TTC549 (cell line): ENCODE measurements at regions not wholly inside any gene's neighbourhood (a gene's known extent, or its start where the extent isn't known, plus 50 kb on each side); places are given as distances from the start of the nearest gene placed in this dataset.
"Not testable (repeated sequence)": the region's sequence is repeated elsewhere in the genome, so short reads cannot be mapped to it uniquely, and the experiment has no call there.

ENCODE experiments used
- FAIRE-seq: peaks from 2 replicates; lab custom pipeline; 2012; peaks lifted over from hg19 to GRCh38; lab: Jason Lieb, UNC

DNA sequence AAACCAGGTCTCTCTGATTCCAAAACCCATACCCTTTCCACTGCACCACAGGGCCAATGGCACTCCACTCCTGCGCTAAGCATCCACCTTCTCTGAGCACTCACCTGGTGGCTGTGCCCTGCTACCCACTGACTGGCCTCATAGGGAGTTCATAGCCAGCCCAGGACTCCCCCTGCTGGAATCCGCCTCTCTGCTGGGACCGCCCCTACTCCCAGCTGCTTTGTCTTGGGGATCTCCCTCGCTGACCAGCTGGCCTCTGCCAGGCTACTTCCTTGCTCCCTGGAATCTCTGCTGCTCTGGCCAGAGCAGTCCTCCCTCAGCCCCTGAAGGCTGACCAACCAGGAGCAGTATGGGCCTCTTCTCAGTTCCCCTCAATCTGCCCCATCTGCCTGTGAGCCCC lies 129.7 kb downstream of the FAXC start:
- FAIRE-seq: no peak

DNA sequence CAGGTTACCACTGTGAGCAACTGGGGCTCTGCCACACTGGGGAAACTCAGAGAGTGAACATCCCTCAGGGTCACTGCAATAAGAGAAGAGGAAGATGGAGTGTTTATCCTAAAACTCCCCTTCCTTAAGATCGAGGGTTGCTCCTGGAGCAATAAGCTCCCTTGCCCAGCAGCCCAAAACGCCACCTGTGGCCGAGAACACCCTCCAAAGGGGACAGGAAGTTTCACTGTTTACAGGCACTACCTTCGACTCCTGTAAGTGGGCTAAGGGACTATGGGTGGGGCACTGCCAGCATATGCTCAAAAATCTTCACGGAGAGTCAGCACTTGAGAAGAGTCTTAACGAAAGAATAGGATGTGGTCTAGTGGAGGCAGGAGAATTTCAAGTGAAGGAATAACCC lies 132.5 kb downstream of the FAXC start:
- no peak for FAIRE-seq

DNA sequence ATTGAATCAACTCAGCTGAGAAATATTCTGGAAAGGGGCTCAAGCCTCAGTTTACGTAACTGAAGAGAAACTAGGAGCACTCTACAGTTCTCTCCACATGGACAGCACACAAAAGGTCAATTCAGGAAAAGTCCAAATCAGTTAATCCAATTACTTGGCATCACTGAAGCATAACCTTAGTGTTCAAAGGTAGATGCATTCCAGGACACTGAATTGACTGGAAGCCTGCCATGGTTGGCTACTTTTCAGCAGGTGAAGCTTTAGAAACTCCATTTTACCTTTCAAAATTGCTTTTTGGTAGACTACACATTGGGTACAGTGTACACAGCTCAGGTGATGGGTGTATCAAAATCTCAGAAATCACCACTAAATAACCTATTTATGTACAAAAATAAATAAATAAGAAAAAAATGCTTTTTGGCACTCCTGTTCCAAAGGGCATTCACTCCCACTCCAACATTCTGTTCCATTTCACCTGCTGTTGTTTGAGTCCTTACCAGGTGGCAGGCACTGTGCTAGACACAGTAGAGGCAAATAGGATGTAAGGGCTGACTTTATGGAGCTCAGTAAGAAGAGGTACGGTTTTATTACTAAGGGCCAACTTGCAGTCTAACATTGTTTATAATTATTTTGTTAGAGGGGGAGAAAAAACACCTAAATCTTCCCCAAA lies 153.4 kb downstream of the FAXC start:
- FAIRE-seq: no peak

DNA sequence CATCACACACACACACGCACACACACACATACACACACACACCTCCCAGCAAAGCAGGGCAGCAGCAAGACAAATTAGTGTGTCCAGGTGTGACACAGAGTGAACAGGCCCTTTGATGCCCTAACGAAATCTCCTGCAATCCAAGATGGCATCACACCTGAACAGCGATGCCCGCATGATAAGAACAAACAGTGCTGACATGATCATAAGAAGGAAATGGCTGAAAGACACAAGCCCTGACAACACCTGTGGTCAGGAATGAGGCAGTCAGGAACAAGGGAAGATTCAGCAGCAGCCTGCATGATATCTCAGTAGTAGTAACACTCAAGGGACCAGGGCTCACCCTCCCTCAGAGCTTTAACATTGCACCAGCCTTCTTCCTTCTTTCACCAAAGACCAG lies 156.9 kb downstream of the FAXC start:
- no peak for FAIRE-seq

DNA sequence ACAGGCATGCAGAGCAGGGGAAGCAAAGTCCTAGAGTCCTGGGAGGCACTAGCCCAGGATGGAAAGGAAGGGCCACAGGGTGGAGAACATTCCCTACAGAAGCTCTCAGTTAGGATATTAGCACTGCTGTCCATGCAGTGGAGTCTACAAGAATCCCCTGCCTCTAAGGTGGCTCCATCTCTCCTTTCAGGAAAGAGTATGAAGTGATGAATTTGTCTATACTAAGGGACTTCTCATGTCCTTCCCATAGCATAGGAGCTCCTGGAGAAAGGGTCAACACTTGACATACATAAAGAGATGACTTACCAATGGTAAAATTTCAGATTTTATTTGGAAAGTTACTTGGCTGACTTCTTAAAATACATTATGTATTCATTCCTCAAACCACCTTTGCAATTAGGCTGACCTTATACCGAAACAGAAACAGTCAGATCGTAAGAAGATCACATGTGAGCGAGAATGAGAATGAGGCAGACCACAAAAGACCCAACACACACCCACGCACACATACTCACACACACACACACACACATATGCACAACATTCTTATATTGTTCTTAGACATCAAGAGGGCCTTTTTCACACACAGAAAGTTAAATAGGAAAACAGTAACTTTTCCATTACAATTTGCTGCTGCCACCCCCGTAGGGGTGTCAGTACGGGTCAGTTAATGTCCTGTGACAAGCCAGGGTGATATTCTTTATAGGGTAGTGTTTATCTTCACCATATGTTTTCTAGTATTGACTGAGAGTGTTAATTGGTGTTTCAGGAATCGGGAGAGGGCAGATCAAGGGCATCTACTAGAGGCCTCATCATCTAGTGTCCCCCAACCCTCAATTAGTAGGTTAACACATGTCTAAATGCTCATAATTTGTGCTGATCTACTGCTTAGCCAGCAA lies 159.4 kb downstream of the FAXC start:
- FAIRE-seq: no peak

DNA sequence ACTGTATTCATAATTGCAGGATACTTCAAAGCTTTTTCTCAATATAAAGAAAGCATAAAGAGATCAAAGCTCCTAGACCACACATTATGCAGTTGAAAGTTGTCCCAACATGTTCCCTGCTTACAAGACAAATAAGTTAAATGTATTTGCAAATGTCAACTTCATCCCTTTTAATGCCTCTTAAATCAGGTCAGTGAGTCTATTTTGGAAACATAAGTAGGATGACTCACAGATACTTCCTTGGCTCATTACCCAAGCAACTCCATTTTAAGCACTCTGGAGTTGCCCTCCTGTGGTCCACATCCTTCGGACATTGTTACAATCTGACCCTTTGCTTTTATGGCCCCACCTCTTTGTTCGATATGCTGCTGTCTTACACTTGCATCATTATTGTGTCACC lies 162.0 kb downstream of the FAXC start:
- FAIRE-seq: no peak

DNA sequence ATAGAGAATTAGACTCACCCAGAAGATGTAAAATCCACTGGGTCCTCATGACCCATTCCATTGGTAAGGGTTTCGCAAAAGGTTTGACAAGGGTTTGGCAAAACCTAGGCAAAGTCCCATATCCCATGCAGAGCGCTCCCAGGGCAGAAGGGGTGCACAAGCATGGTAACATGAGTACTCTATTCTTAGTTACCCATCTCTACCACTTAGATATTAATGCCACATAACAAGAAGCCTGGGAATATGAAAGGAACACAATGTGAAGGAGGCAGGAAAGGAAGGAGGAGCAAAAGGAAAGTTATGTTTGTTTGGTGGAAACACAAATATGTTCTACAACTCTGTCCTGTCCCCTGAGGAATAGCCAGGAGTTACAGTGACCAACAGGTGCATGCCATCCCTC lies 163.1 kb downstream of the FAXC start:
- no peak for FAIRE-seq

DNA sequence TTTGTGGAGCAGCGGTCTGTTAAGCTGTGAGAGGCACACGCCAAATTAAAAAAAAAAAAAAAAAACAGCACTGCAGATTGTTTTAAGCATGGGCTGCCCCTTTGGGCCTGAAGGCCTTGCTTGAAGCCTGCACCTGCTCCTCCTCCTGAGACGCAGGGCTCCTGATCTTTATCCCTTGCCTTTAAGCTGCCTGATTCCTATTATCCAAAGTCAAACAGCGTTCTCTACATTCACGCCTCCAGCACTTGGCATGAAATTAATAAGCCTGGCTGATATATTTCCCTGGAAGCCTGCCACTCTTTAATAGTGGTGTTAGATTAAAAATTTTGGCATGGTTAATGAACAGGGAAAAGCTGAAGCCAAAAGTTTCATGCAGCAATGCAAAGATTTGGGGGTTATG lies 163.9 kb downstream of the FAXC start:
- FAIRE-seq: no peak

DNA sequence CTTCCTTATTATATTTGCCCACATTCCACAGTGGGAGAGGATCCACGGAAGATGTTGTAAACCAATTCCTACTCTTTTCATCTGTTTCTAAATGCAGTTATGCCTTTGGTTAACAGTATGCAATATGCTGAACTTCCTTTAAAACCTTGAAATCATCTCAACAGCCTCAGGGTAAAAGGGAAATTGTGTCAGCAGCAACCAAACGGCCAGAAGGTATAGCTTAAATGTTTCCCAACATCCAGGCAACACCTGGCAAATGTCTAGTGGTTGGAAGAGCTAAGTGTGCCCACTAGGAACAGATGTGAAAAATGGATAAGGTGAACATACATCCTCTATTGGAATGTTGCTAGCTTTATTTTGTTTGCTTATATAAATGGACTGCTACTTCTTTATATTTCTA lies 164.8 kb downstream of the FAXC start:
- FAIRE-seq: no peak

DNA sequence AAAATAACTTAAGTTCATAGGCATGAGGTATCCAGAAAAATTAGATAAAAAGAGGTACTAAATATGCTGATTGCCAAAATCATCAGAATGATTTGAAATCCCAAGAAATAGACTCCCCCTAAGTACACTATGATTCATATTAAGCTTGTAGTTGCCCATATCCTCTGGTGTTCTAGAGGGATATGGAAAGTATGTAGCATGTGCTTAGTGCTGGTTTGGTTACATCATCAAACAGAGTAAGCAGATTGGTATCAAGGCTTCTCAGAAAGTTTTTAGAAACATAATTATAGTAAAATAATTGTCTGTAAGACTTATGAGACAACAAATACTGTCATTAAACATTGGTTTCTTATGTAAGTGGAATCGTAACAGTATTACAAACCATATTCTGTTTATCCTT lies 166.4 kb downstream of the FAXC start:
- no peak for FAIRE-seq

DNA sequence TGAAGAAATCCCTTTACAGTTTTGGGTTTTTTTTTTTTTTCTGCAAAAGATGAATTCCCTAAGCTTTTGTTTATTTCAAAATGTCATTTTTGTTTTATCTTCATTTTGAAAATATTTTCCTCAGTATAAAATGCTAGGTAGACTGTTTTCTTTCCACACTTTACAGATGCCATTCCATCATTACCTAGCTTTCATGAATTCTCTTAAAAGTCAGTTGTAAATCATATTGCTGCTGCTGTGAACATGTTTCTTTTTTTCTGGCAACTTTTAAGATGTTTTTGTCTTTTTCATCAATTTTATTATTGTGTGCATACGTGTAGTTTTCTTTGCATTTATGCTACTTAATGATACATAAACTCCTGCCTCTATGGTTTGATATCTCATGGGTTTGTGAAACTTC lies 168.3 kb downstream of the FAXC start:
- FAIRE-seq: no peak

DNA sequence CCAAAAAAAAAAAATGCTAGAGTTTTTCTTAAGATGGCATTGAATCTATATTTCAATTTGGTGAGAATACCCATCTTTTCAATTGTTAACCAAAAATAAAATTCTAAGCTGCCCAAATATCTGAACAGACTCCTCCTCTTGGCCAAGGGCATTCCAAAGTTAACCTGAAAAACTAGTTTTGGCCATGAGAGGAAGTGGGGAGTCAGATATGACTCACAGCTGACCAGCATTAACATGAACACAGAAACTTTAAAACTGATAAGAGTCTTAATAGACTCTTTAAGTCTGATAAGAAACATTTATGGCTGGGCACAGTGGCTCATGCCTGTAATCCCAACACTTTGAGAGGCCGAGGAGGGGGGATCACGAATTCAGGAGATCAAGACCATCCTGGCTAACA lies 171.3 kb downstream of the FAXC start:
- no peak for FAIRE-seq

DNA sequence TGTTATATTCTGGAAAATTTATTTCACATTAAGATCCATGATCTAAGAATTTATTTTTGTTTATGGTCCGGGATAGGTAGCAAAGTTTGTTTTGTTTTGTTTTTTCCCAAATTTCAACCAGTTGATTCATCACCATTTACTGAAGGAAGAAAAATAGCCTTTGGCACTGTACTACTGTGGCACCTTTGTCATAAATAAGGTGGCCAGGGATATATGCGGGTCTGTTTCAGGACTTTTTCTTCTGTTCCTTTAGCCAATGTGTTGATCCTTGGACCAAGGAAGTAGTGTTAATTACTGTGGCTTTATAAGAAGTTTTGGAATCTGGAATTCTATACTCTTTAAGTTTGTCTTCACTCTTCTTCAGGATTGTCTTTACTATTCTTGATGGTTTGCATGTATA lies 171.7 kb downstream of the FAXC start:
- no peak for FAIRE-seq

DNA sequence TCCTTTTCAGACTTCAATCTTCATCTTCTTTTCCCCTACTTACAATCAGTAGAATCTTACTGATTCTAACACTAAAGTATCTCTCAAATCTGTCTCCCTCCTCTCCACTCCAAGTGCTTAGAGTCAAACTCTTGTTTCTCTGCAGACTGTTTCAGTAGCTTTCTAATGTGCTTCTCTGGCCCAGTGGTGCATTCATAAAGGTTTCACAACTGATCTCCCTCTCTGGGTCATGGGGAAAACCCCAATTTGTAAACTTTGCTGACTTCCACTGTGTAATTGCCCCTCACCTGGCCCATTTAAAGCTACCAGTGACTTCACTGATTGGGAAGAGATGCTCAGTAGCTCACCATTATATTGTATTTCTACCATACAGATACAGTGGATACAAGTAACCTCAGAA lies 183.6 kb downstream of the FAXC start:
- FAIRE-seq: no peak

DNA sequence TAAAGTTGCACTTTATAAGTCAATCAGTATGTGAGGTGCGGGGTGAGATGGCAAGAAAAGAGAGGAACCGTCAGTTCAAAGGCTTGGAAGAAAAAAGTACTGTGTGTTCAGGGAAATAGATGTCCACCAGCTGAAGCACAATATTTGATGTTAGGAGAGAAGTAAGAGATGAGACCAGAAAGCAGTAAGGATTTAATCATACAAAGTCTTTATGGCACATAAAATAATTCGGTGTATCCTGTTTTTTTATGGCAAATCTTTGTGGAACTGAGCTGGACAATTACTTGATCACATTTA lies 197.2 kb downstream of the FAXC start:
- FAIRE-seq: no peak

DNA sequence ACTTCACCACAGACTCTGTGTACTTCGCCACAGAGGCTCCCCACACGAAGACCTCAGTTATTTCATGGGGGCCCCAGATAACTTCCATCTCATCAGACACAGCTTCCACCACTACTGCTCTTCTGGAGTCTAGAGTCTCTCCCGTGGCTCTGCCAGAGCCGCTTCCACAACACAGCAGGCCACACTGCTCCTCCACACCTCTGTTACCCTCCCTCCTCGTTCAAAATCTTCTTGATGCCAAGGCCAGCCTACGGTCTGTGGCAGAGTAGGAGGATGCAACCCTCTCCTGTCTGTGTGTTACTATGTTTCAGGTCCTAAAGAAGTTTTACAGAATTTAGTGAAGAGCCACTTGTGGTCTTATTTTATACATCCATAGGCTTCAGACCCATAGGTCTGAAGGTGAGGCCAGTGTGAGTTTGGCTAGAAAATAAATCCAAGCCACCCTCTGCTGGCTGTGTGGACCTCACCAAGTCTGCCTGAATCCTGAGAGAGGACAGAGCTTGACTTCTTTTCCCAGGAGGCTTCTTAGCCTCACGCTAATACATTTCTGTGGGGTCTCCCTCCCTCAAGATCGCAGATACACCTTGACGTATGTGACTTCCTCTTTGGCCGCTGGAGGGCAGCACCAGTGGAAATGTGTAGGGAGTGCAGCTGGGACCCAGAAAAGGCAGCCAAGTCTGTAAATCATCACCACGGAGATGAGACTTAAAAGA lies 197.7 kb downstream of the FAXC start:
- FAIRE-seq: no peak

DNA sequence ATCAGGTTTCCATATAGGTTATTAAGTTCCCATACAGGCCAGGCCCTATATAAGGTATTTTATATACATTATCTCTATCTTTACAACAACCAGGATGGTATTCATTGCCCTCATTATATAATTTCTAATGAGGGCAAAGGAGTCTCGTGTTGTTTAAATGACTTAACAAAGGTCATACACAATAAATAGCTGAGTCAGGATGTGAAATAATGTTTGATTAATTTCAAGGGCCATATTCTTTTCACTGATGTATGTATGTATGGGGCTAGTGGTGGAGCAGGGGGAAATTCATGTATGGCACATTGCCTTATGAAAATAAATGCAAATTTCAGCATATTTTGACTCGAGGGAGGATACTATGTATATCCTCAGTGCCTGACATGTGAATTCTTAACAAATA lies 200.7 kb downstream of the FAXC start:
- FAIRE-seq: no peak

DNA sequence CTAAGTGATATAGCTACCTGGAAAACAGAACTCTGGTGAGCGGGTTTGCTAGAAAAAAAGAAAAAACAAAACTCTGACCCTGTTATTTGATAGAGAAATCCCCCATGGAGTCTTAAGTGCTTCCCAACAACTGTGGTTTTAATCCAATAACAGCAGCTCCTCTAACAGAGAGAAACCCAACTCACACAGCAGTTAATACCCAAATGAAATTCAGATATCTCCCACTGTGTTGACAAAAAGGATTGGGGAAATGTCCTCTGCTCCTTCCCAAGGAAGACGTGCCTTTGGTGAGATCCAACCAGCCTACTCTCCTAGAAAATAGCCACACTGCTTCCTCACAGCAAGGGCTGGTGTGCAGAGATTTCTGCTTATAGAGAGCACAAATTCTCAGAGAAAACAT lies 200.4 kb upstream of the FBXL4 start:
- FAIRE-seq: no peak

DNA sequence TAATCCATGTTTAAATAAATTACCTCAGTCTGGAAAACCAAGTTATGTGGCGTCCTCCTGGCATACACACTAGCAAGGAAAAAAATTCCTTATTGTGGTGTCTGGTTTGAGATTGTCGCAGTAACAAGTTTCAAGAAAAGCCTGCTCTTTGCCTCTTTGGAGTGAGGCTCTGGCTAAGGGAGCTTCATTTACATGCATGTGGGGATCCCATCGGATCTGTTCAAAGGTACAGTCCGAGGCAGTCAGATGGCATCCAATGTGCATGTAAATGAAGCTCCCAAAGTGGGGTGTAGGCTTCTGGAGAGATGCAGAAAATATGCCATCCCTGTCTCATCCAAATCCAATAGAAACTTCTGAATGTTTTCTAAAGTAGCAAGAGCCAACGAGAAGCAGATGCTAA lies 199.5 kb upstream of the FBXL4 start:
- no peak for FAIRE-seq

DNA sequence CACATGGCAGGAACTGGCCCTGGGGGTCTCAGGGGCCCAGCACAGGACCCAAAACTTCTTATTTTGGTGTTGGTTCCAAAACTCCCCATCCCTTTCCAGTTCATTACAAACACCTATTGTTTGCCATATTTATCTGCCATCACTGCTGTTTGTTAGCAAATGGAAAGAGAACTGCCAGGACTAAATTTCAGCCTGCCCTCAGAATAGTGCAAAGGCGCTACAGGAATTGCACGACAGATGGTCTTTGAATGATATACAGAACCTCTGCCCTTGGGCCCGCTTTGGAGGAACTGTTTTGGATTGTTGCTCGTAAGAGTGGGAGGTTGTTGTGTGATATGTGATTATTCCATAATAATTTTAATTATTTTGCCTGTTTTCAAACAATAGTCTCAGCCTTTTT lies 199.0 kb upstream of the FBXL4 start:
- FAIRE-seq: no peak

DNA sequence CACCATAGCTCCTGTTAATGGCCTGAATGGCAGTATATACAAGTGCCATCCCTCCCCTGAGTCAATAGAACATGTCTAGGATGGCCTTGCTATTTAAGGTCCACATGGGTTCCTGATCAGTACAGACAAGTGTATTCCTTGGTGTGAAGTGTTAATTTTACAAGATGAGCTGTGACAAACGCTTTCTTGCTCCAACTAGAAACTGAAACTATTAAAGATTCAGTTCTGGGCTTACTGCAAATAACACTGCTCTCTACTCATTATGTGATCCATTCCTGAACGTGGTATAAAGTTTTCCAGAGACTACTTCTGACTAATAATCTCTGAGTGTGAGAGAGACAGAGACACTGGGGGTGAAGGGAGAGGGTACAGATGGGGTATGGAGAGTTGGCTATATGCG lies 198.0 kb upstream of the FBXL4 start:
- FAIRE-seq: no peak

DNA sequence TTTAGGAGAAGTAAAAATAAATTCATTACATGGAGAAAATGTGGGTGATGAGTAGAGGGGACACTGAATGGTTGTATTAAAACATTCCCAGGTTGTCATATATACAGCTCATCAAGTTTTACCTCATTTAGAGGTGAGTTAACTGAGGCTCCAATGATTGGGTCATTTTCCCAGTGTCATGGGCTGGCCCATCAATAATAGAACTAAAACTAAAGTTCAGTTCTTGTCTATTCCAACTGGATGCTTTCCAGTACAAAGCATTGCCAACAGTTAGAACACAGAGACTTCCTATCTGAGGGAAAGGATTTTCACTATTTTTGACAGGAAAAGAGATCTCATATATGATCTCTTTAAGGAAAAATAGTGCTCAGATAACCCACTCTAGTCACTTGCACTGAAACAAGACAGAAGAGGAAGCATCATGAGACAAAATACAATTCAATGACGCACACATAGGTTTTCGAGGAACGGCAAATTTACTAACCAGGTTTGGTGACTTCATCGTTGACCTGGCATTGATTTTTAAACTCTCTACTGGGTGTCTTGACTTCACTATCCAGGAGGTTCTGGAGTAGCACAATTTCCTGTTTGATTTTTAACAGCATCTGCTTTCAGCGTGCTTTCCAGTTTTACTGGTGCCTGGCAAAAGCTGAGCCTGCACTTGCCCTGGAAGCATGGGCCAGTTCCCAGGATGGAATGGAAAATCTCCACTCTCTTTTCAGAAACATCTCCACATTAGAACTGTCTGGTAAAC lies 195.5 kb upstream of the FBXL4 start:
- no peak for FAIRE-seq

DNA sequence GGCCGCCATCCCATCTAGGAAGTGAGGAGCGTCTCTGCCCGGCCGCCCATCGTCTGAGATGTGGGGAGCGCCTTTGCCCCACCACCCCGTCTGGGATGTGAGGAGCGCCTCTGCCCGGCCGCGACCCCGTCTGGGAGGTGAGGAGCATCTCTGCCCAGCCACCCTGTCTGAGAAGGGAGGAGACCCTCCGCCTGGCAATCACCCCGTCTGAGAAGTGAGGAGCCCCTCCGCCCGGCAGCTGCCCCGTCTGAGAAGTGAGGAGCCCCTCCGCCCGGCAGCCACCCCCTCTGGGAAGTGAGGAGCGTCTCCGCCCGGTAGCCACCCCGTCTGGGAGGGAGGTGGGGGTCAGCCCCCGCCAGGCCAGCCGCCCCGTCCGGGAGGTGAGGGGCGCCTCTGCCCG lies 194.2 kb upstream of the FBXL4 start:
- FAIRE-seq: not testable (repeated sequence)
